K562 (cell line): ENCODE measurements at regions not wholly inside any gene's neighbourhood (a gene's known extent, or its start where the extent isn't known, plus 50 kb on each side); places are given as distances from the start of the nearest gene placed in this dataset.

Source experiments
- ATAC-seq: fragments of 200-7000 bp; cut with Tn5 transposase; 3 replicates; pipeline ENCODE4 v1.9.1; 2020; ENCODE audit warnings: moderate library complexity
- BruUV-seq: library from RNA; stranded (reverse); fragments of 400-500 nt; replicated peaks from 2 replicates; lab custom pipeline; 2021; lab: Mats Ljungman, UMichigan
- CTCF ChIA-PET: fragments of 300-600 bp; formaldehyde crosslinking; extraction: SDS; loops from one replicate; lab custom pipeline; 2021; ENCODE audit warnings: low intra/inter-chr PET ratio; lab: Yijun Ruan, JAX
- POLR2A ChIA-PET: fragments of 300-600, 350-650 bp; sonication (Branson Sonifier 250); formaldehyde crosslinking; extraction: SDS; loops from one replicate; lab custom pipeline; 2021; ENCODE audit warnings: antibody characterized with exemption, inconsistent platforms; lab: Yijun Ruan, JAX
- DNase-seq, 4 experiments: peaks; one replicate each; pipeline versions ENCODE4 v3.0.0 to v3.0.0-alpha.2; 2011 to 2018; ENCODE audit warnings: low spot score in 3 of 4, mixed read lengths in 3 of 4; ENCODE audit errors: extremely low read depth in 1 of 4
- FAIRE-seq: peaks from 2 replicates; lab custom pipeline; 2011; peaks lifted over from hg19 to GRCh38; lab: Jason Lieb, UNC
- H2AFZ ChIP-seq: 2 replicates; pipeline ENCODE4 v1.6.0; 2011; ENCODE audit warnings: low read depth, low read length, control low read depth, inconsistent platforms
- H3K27ac ChIP-seq: fragments of 200-600 bp; 3 replicates; pipeline ENCODE4 v1.8.0; 2011; ENCODE audit warnings: low read depth, mild to moderate bottlenecking, control low read depth, inconsistent platforms, low read length, moderate library complexity, mixed read lengths; ENCODE audit errors: extremely low read depth
- H3K27me3 ChIP-seq, 2 experiments: fragments of 300-600 bp in 1 of 2; 2 replicates in 1 of 2; 3 replicates in 1 of 2; pipeline versions ENCODE4 v1.6.0 to v1.8.0; 2011; ENCODE audit warnings: inconsistent platforms in 2 of 2, low read length in 2 of 2, mild to moderate bottlenecking in 1 of 2, mixed read lengths in 1 of 2, moderate library complexity in 1 of 2; ENCODE audit not compliant: control insufficient read depth in 2 of 2, insufficient read depth in 2 of 2
- H3K36me3 ChIP-seq: fragments of 300-600 bp; 3 replicates; pipeline ENCODE4 v1.8.0; 2011; ENCODE audit warnings: mild to moderate bottlenecking, low read length, inconsistent platforms; ENCODE audit not compliant: control insufficient read depth, insufficient read depth
- H3K4me1 ChIP-seq, 2 experiments: fragments of 200-600 bp in 1 of 2; replicated peaks in 1 of 2; 2 replicates in 1 of 2; 3 replicates in 1 of 2; pipeline versions ENCODE4 v1.5.1 to v1.8.0; 2011; ENCODE audit warnings: inconsistent platforms in 2 of 2, low read length in 2 of 2, mild to moderate bottlenecking in 1 of 2, mixed read lengths in 1 of 2, moderate library complexity in 1 of 2; ENCODE audit not compliant: control insufficient read depth in 2 of 2, insufficient read depth in 2 of 2
- H3K4me2 ChIP-seq: 2 replicates; pipeline ENCODE4 v1.6.1; 2011; ENCODE audit warnings: low read length, control low read depth, inconsistent platforms, mixed read lengths; ENCODE audit not compliant: insufficient read depth
- H3K4me3 ChIP-seq: fragments of 200-600 bp; sonication (generic), shearing (Covaris generic); 2 replicates; pipeline ENCODE4 v1.5.1; 2016; ENCODE audit warnings: control low read depth, inconsistent platforms
- H3K79me2 ChIP-seq: fragments of 200-600 bp; 3 replicates; pipeline ENCODE4 v1.8.0; 2011; ENCODE audit warnings: low read length, inconsistent platforms; ENCODE audit not compliant: control insufficient read depth, insufficient read depth
- H3K9ac ChIP-seq, 2 experiments: 2 replicates each; pipeline versions ENCODE4 v1.6.0 to v1.6.1; 2011; ENCODE audit warnings: low read depth in 2 of 2, low read length in 2 of 2, control low read depth in 1 of 2, inconsistent platforms in 1 of 2, mild to moderate bottlenecking in 1 of 2, mixed read lengths in 1 of 2; ENCODE audit not compliant: insufficient read depth in 1 of 2
- H3K9me1 ChIP-seq: one replicate; pipeline ENCODE4 v1.6.0; 2011; ENCODE audit warnings: inconsistent platforms, mild to moderate bottlenecking, low read length, moderate library complexity; ENCODE audit not compliant: control insufficient read depth, insufficient read depth
- H3K9me3 ChIP-seq: replicated peaks from 2 replicates; pipeline ENCODE4 v1.5.1; 2011; ENCODE audit warnings: low read depth, low read length, inconsistent platforms; ENCODE audit not compliant: control insufficient read depth, insufficient read depth
- H4K20me1 ChIP-seq: replicated peaks from 2 replicates; pipeline ENCODE4 v1.6.1; 2011; ENCODE audit warnings: low read length, inconsistent platforms, mixed read lengths; ENCODE audit not compliant: control insufficient read depth, insufficient read depth
- E2F3 ChIP-seq: fragments of 250-450 bp; sonication (Bioruptor Pico); IDR thresholded peaks from 2 replicates; pipeline ENCODE4 v1.4.0; 2020; ENCODE audit warnings: mild to moderate bottlenecking
- HMG20B ChIP-seq: fragments of 250-450 bp; sonication (Bioruptor Pico); IDR thresholded peaks from 2 replicates; pipeline ENCODE4 v1.5.0; 2021; ENCODE audit warnings: mild to moderate bottlenecking
- NR0B1 ChIP-seq: fragments of 450-650 bp; IDR thresholded peaks from one replicate; pipeline ENCODE4 v1.6.1; 2018; ENCODE audit warnings: mild to moderate bottlenecking, moderate library complexity; ENCODE audit not compliant: partially characterized antibody
- USF2 ChIP-seq: sonication (generic); formaldehyde crosslinking; IDR thresholded peaks from 2 replicates; pipeline ENCODE4 v1.5.0; 2020; ENCODE audit warnings: missing genetic modification reagents
- whole genome bisulfite sequencing: fragments of 100-300 bp; shearing (Covaris generic); methylation state at CpG from one replicate; pipeline ENCODE4 v1.1.6; 2016; ENCODE audit warnings: low coverage, mixed read lengths; ENCODE audit not compliant: insufficient coverage; ENCODE audit errors: missing lambda C conversion rate; 5-methylcytosine and 5-hydroxymethylcytosine counted together
- in situ Hi-C: fragments of 300-500 bp; cut with MboI; formaldehyde crosslinking; loops from 4 replicates; pipeline ENCODE4 v1.15.0; 2018; ENCODE audit warnings: inconsistent platforms, mixed read lengths
- intact Hi-C: fragments of 100-400 bp; cut with micrococcal nuclease; formaldehyde crosslinking; loops from 2 replicates; pipeline ENCODE4 v1.14.2; 2022

GRCh38 chr13:99758460-99759162, 213.0 kb downstream of the ZIC5 start:
- BruUV-seq, result no TSS peak
- ChIA-PET POLR2A (no interaction called here), CTCF (no interaction called here)
- Histone ChIP-seq H3K4me3 (no peak overlapping the region), H3K27me3 (peaks cover 0 to 6% of the 10 kb centered on the region in 2 experiments; a peak in 2 of 5 replicates), H3K36me3 (no peaks in the 10 kb centered on the region), H3K4me2 (no peak overlapping the region), H4K20me1 (no peaks in the 10 kb centered on the region), H3K9me3 (no peaks in the 10 kb centered on the region), H3K27ac (no peak overlapping the region), H3K9ac (no peak overlapping the region), H3K79me2 (no peaks in the 10 kb centered on the region), H3K9me1 (no peaks in the 10 kb centered on the region), H2AFZ (no peak overlapping the region), H3K4me1 (no peaks in the 10 kb centered on the region)
- WGBS, result 0% methylated on average over 2 of the region's 6 CpGs
- ATAC-seq (no peak), DNase-seq (no peak), FAIRE-seq (no peak)
- no peak for TF ChIP-seq USF2 (CRISPR knock-in tag)
- TF ChIP-seq HMG20B (CRISPR knock-in tag), result no peak
- no peak for TF ChIP-seq E2F3 (CRISPR knock-in tag)
- no peak for TF ChIP-seq NR0B1
- intact Hi-C loops (no loop called here), in situ Hi-C loops (no loop called here)
